Neural cell (in vitro differentiated cells): ENCODE measurements at regions not wholly inside any gene's neighbourhood (a gene's known extent, or its start where the extent isn't known, plus 50 kb on each side); places are given as distances from the start of the nearest gene placed in this dataset.

Experiments
- H2AFZ ChIP-seq: fragments of 200-600, 300-800 bp; sonication (generic), shearing (Covaris generic); 2 replicates; pipeline ENCODE4 v1.6.0; 2014; ENCODE audit warnings: low read depth, mild to moderate bottlenecking, antibody characterized with exemption, low read length, moderate library complexity
- H3F3A ChIP-seq: fragments of 200-600 bp; shearing (Covaris generic); 2 replicates; pipeline ENCODE4 v1.6.1; 2016; ENCODE audit warnings: mild to moderate bottlenecking, moderate library complexity, mixed read lengths, antibody characterized with exemption, low read length; ENCODE audit not compliant: insufficient read depth, poor library complexity, severe bottlenecking
- H3K27ac ChIP-seq: fragments of 200-600, 300-800 bp; sonication (generic), shearing (Covaris generic); 2 replicates; pipeline ENCODE4 v1.5.1; 2014; ENCODE audit warnings: mild to moderate bottlenecking, low read length, moderate library complexity
- H3K27me3 ChIP-seq: fragments of 300-800, 200-600 bp; sonication (generic), shearing (Covaris generic); 2 replicates; pipeline ENCODE4 v1.6.0; 2014; ENCODE audit warnings: mild to moderate bottlenecking, low read depth, low read length, moderate library complexity; ENCODE audit not compliant: insufficient read depth
- H3K36me3 ChIP-seq: fragments of 300-800, 200-600 bp; sonication (generic), shearing (Covaris generic); 2 replicates; pipeline ENCODE4 v1.5.1; 2014; ENCODE audit warnings: mild to moderate bottlenecking, antibody characterized with exemption, low read length, moderate library complexity; ENCODE audit not compliant: insufficient read depth
- H3K4me2 ChIP-seq: fragments of 300-800, 200-600 bp; sonication (generic), shearing (Covaris generic); 2 replicates; pipeline ENCODE4 v1.6.0; 2014; ENCODE audit warnings: mild to moderate bottlenecking, low read length
- H3K4me3 ChIP-seq: fragments of 300-800, 200-600 bp; sonication (generic), shearing (Covaris generic); 2 replicates; pipeline ENCODE4 v1.5.1; 2014; ENCODE audit warnings: mild to moderate bottlenecking, low read length, moderate library complexity
- H3K79me2 ChIP-seq: fragments of 200-600 bp; shearing (Covaris generic); replicated peaks from 2 replicates; pipeline ENCODE4 v1.6.0; 2014; ENCODE audit warnings: mild to moderate bottlenecking, low read length, moderate library complexity; ENCODE audit not compliant: insufficient read depth
- H3K9ac ChIP-seq: fragments of 300-800, 200-600 bp; sonication (generic), shearing (Covaris generic); 2 replicates; pipeline ENCODE4 v1.6.1; 2016; ENCODE audit warnings: mild to moderate bottlenecking, low read length, mixed read lengths
- H3K9me2 ChIP-seq: fragments of 200-600 bp; shearing (Covaris generic); 2 replicates; pipeline ENCODE4 v1.6.1; 2016; ENCODE audit warnings: mild to moderate bottlenecking, low read length, mixed read lengths; ENCODE audit not compliant: insufficient read depth
- H3K9me3 ChIP-seq: fragments of 200-600, 300-800 bp; sonication (generic), shearing (Covaris generic); 2 replicates; pipeline ENCODE4 v1.6.1; 2016; ENCODE audit warnings: mild to moderate bottlenecking, mixed run types, low read length, moderate library complexity, mixed read lengths
- H4K20me1 ChIP-seq: fragments of 200-600 bp; shearing (Covaris generic); 2 replicates; pipeline ENCODE4 v1.6.1; 2016; ENCODE audit warnings: mild to moderate bottlenecking, mixed run types; ENCODE audit not compliant: insufficient read depth
- CTCF ChIP-seq: fragments of 450-650 bp; IDR thresholded peaks from 2 replicates; pipeline ENCODE4 v1.5.1; 2014; ENCODE audit warnings: antibody characterized with exemption, mild to moderate bottlenecking, moderate library complexity; ENCODE audit not compliant: poor library complexity, severe bottlenecking
- EP300 ChIP-seq: fragments of 450-650 bp; conservative IDR thresholded peaks from 2 replicates; pipeline ENCODE4 v1.6.1; 2014; ENCODE audit warnings: antibody characterized with exemption, mild to moderate bottlenecking, moderate library complexity; ENCODE audit not compliant: poor library complexity, severe bottlenecking
- EZH2 ChIP-seq: fragments of 200-600, 300-800 bp; shearing (Covaris generic), sonication (generic); IDR thresholded peaks from 2 replicates; pipeline ENCODE4 v1.6.1; 2014; ENCODE audit warnings: antibody characterized with exemption, low read length, borderline replicate concordance, mild to moderate bottlenecking; ENCODE audit not compliant: insufficient read depth, poor library complexity, severe bottlenecking
- MXI1 ChIP-seq: fragments of 450-650 bp; conservative IDR thresholded peaks from 2 replicates; pipeline ENCODE4 v1.6.1; 2014; ENCODE audit warnings: antibody characterized with exemption, mild to moderate bottlenecking; ENCODE audit not compliant: poor library complexity, severe bottlenecking
- POLR2AphosphoS5 ChIP-seq: IDR thresholded peaks from 2 replicates; pipeline ENCODE4 v1.6.1; 2012
- RAD21 ChIP-seq: fragments of 450-650 bp; conservative IDR thresholded peaks from 2 replicates; pipeline ENCODE4 v1.6.1; 2014; ENCODE audit warnings: antibody characterized with exemption, mild to moderate bottlenecking, moderate library complexity
- REST ChIP-seq: IDR thresholded peaks from 2 replicates; pipeline ENCODE4 v1.6.1; 2012; ENCODE audit warnings: borderline replicate concordance
- SMC3 ChIP-seq: fragments of 450-650 bp; conservative IDR thresholded peaks from 2 replicates; pipeline ENCODE4 v1.6.1; 2014; ENCODE audit warnings: antibody characterized with exemption, mild to moderate bottlenecking, moderate library complexity; ENCODE audit not compliant: poor library complexity
- TAF1 ChIP-seq: IDR thresholded peaks from 2 replicates; pipeline ENCODE4 v1.6.1; 2012; ENCODE audit warnings: low read depth

- H3K4me3 ChIP-seq = no peak overlapping the region
- no peak overlapping the region for H3K9ac ChIP-seq
- H3F3A ChIP-seq = no peaks in the 10 kb centered on the region
- H4K20me1 ChIP-seq = no peaks in the 10 kb centered on the region
- no peak overlapping the region for H3K4me2 ChIP-seq
- no peaks in the 10 kb centered on the region for H3K27me3 ChIP-seq
- H3K36me3 ChIP-seq = no peaks in the 10 kb centered on the region
- TF ChIP-seq SMC3 (no peak), POLR2AphosphoS5 (no peak), REST (no peak), RAD21 (no peak), TAF1 (no peak), MXI1 (no peak), EZH2 (no peak), CTCF (no peak)
- H3K9me2 ChIP-seq = no peaks in the 10 kb centered on the region
- no peaks in the 10 kb centered on the region for H3K9me3 ChIP-seq
- no peak overlapping the region for H3K27ac ChIP-seq
- H3K79me2 ChIP-seq = no peaks in the 10 kb centered on the region
- H2AFZ ChIP-seq = no peak overlapping the region
Measured at GRCh38 chrX:26927419-26927818, 535.7 kb downstream of the PPP4R3C start.

- Histone ChIP-seq H3K79me2 (no peaks in the 10 kb centered on the region), H3K4me2 (no peak overlapping the region), H3K9ac (no peak overlapping the region), H3K9me2 (no peaks in the 10 kb centered on the region), H4K20me1 (no peaks in the 10 kb centered on the region), H3K27ac (no peak overlapping the region), H2AFZ (no peak overlapping the region), H3K9me3 (no peaks in the 10 kb centered on the region), H3K27me3 (no peaks in the 10 kb centered on the region), H3F3A (no peaks in the 10 kb centered on the region), H3K36me3 (no peaks in the 10 kb centered on the region), H3K4me3 (no peak overlapping the region)
- TF ChIP-seq REST (no peak), SMC3 (no peak), POLR2AphosphoS5 (no peak), MXI1 (no peak), TAF1 (no peak), EZH2 (no peak), EP300 (no peak), RAD21 (no peak), CTCF (no peak)
Measured at GRCh38 chrX:26925088-26925487, 538.1 kb downstream of the PPP4R3C start.
